ENCODE measurements at regions not wholly inside any gene's neighbourhood (a gene's known extent, or its start where the extent isn't known, plus 50 kb on each side); places are given as distances from the start of the nearest gene placed in this dataset.

DNA sequence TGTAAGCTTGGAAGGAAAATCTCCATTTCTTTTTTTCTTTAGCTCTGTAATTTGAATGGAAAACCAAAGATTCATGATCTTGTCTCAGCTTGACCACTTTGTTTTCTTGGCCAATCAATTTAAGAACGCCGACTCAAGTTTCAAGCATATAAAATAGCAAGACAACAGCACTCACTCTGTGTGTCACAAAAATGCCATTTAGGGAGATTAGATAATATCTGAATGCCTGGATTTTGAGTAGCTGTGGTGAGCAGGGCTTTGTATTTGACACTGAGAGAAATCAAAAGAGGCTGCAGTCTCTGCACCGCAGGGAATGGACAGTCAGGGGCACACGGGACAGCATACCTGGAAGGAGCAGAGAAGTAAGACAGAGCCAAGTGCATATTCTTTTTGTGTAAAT lies 209.5 kb upstream of the SLC10A2 start:
- TF ChIP-seq MYC (IDR thresholded peaks at IDR 0.05; ENCODE audit: low read depth, low read length) = no peak
- no peak for TF ChIP-seq MAX (IDR thresholded peaks at IDR 0.05; ENCODE audit: low read depth, low read length)
- TF ChIP-seq, protein P1, sequence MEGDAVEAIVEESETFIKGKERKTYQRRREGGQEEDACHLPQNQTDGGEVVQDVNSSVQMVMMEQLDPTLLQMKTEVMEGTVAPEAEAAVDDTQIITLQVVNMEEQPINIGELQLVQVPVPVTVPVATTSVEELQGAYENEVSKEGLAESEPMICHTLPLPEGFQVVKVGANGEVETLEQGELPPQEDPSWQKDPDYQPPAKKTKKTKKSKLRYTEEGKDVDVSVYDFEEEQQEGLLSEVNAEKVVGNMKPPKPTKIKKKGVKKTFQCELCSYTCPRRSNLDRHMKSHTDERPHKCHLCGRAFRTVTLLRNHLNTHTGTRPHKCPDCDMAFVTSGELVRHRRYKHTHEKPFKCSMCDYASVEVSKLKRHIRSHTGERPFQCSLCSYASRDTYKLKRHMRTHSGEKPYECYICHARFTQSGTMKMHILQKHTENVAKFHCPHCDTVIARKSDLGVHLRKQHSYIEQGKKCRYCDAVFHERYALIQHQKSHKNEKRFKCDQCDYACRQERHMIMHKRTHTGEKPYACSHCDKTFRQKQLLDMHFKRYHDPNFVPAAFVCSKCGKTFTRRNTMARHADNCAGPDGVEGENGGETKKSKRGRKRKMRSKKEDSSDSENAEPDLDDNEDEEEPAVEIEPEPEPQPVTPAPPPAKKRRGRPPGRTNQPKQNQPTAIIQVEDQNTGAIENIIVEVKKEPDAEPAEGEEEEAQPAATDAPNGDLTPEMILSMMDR (IDR thresholded peaks at IDR 0.05; ENCODE audit: low read depth, low read length) = no peak
- TF ChIP-seq POLR2A (IDR thresholded peaks at IDR 0.05; ENCODE audit: extremely low read depth, insufficient read length) = no peak
- no peak overlapping the region for H3K4me3 ChIP-seq (ENCODE audit: low read depth, low read length)
- DNase-seq (ENCODE audit: low read depth) = no peak

- H3K4me3 ChIP-seq (ENCODE audit: low read depth, low read length) = no peak overlapping the region
- DNase-seq (ENCODE audit: low read depth) = no peak
- TF ChIP-seq POLR2A (IDR thresholded peaks at IDR 0.05; ENCODE audit: extremely low read depth, insufficient read length) (no peak), MAX (IDR thresholded peaks at IDR 0.05; ENCODE audit: low read depth, low read length) (no peak), MYC (IDR thresholded peaks at IDR 0.05; ENCODE audit: low read depth, low read length) (no peak)
- TF ChIP-seq, protein P1 (IDR thresholded peaks at IDR 0.05; ENCODE audit: low read depth, low read length) = no peak
These were observed 208.9 kb upstream of the SLC10A2 start for GRCh38 chr13:103275081-103275480.

DNA sequence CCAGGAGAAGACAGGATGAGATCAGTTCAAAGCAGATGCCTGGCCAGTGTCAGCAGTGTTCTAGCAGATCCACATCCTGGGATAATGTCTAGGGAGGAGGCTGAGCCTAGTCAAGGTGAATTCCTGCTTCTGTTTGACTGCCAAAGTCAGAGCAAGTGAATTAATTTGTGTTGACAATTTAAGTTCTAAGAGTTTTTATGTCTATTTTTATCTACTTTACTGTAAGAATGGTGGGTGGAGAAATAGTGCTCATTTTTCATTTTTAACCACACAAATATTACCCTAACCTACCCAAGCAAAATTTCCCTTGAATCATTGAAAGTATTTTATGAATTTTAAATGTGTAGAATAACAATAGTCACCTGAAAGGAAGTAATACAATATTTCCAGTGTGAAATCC lies 207.6 kb upstream of the SLC10A2 start:
- no peak overlapping the region for H3K4me3 ChIP-seq (ENCODE audit: low read depth, low read length)
- TF ChIP-seq MAX (IDR thresholded peaks at IDR 0.05; ENCODE audit: low read depth, low read length) = no peak
- no peak for TF ChIP-seq MYC (IDR thresholded peaks at IDR 0.05; ENCODE audit: low read depth, low read length)
- TF ChIP-seq POLR2A (IDR thresholded peaks at IDR 0.05; ENCODE audit: extremely low read depth, insufficient read length) = no peak
- DNase-seq (ENCODE audit: low read depth) = no peak

DNA sequence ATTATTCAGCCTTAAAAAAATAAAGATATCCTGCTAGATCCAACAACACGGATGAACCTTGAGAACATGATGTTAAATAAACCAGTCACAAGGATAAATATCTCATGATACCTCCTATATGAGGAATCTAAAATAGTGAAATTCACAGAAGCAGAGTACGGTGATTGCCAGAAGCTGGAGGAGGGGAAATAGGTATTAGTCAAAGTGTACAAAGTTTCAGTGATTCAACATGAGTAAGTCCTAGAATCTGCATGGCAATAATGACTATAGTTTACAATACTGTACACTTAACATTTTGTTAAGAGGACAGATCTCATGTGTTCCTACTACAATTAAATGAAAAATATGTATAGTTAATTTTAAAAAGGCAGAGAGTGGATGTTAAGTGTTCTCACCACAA lies 206.6 kb upstream of the SLC10A2 start:
- TF ChIP-seq, protein P1 (IDR thresholded peaks at IDR 0.05; ENCODE audit: low read depth, low read length) = no peak
- no peak for TF ChIP-seq POLR2A (IDR thresholded peaks at IDR 0.05; ENCODE audit: extremely low read depth, insufficient read length)
- TF ChIP-seq MAX (IDR thresholded peaks at IDR 0.05; ENCODE audit: low read depth, low read length) = no peak
- no peak for TF ChIP-seq MYC (IDR thresholded peaks at IDR 0.05; ENCODE audit: low read depth, low read length)
- no peak for DNase-seq (ENCODE audit: low read depth)
- no peak overlapping the region for H3K4me3 ChIP-seq (ENCODE audit: low read depth, low read length)

GRCh38 chr13:103263448-103263847 lies 197.2 kb upstream of the SLC10A2 start:
- no peak overlapping the region for H3K4me3 ChIP-seq (ENCODE audit: low read depth, low read length)
- TF ChIP-seq POLR2A (IDR thresholded peaks at IDR 0.05; ENCODE audit: extremely low read depth, insufficient read length) (no peak), MAX (IDR thresholded peaks at IDR 0.05; ENCODE audit: low read depth, low read length) (no peak), MYC (IDR thresholded peaks at IDR 0.05; ENCODE audit: low read depth, low read length) (no peak)
- TF ChIP-seq, protein P1 (IDR thresholded peaks at IDR 0.05; ENCODE audit: low read depth, low read length) = no peak
- DNase-seq (ENCODE audit: low read depth) = no peak

DNA sequence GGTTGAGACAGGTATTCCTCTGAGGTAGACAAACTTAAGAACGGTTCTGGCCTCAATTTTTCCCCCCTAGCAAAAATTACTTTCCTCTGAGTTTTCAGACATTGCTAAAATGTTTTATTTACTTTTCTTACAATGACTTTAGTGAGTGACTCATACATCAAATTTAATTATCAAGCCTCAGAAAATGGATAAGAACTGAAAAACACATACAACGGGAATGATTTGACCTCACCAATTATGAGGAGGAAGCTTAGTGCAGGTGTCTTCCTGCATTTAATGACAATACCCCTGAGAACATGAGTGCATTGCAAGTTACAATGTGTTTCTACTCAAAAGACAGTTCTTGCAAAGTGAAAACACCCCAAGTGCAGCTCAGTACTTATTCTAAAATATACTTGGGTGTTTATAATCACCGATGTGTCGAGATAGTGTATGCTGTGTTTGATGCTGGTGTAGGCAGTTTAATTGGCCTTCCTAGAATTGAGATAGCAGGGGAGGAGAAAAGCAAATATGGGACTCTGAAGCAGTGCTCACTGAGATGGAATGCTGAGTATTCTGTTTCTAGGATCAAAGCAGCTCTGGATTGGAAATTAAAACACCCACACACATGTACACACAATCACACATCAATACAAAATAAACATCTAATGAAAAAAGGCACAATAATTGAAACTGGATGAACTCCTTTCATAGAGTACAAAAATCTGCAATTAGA lies 189.5 kb upstream of the SLC10A2 start:
- no peak overlapping the region for H3K4me3 ChIP-seq (ENCODE audit: low read depth, low read length)
- no peak for DNase-seq (ENCODE audit: low read depth)
- TF ChIP-seq MYC (IDR thresholded peaks at IDR 0.05; ENCODE audit: low read depth, low read length) (no peak), MAX (IDR thresholded peaks at IDR 0.05; ENCODE audit: low read depth, low read length) (no peak), POLR2A (IDR thresholded peaks at IDR 0.05; ENCODE audit: extremely low read depth, insufficient read length) (no peak)
- TF ChIP-seq, protein P1 (IDR thresholded peaks at IDR 0.05; ENCODE audit: low read depth, low read length) = no peak

Measured in NB4 (cell line).